Skin epidermis (tissue), 12 donors: ENCODE measurements at regions not wholly inside any gene's neighbourhood (a gene's known extent, or its start where the extent isn't known, plus 50 kb on each side); places are given as distances from the start of the nearest gene placed in this dataset.
A peak's percentile ranks its signal among the peaks of the same experiment; 100 is the strongest.

Experiments
- H3K27ac ChIP-seq, 21 experiments: fragments of 200-600 bp; sonication (generic) in 11 of 21; one replicate each; pipeline ENCODE4 v1.5.0; 2020; ENCODE audit warnings: mild to moderate bottlenecking in 3 of 21, inconsistent platforms in 2 of 21, moderate library complexity in 2 of 21
- H3K4me3 ChIP-seq, 7 experiments: fragments of 200-600 bp; sonication (generic) in 2 of 7; one replicate each; pipeline ENCODE4 v1.5.0; 2020; ENCODE audit warnings: inconsistent platforms in 2 of 7, mild to moderate bottlenecking in 2 of 7, moderate library complexity in 1 of 7

GRCh38 chr16:35734728-35735402, 2275.5 kb downstream of the TP53TG3F start:
- Histone ChIP-seq H3K27ac (peak overlapping the region in 1 of 21 experiments; percentile 26), H3K4me3 (no peak overlapping the region)

- Histone ChIP-seq H3K4me3 (no peak overlapping the region), H3K27ac (peak overlapping the region in 1 of 21 experiments; percentile 26)
Measured at GRCh38 chr16:35735403-35736251, 2276.2 kb downstream of the TP53TG3F start.

DNA sequence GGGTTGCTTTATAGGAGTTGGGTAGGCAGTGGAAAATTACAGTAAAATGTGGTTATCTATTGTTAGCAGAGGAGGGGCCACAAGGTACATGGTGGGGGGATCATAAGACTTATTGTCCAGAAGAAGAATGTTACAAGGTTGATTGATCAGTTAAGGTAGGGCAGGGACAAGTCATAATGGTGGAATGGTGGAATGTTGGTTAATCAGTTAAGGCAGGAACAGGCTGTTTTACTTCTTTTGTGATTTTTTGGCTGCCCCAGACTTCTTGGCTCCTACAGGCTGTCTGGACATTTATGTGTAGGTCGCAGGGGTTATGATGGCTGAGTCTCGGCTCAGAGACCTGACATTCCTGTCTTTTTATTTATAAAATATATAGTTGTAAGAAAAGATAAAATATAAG, 2277.1 kb downstream of the TP53TG3F start:
- no peak overlapping the region for H3K4me3 ChIP-seq

GRCh38 chr16:35737076-35737475, 2277.7 kb downstream of the TP53TG3F start:
- Histone ChIP-seq H3K4me3 (no peak overlapping the region), H3K27ac (no peak overlapping the region)

More for the DNA sequence above, 2277.1 kb downstream of the TP53TG3F start:
- no peak overlapping the region for H3K27ac ChIP-seq

DNA sequence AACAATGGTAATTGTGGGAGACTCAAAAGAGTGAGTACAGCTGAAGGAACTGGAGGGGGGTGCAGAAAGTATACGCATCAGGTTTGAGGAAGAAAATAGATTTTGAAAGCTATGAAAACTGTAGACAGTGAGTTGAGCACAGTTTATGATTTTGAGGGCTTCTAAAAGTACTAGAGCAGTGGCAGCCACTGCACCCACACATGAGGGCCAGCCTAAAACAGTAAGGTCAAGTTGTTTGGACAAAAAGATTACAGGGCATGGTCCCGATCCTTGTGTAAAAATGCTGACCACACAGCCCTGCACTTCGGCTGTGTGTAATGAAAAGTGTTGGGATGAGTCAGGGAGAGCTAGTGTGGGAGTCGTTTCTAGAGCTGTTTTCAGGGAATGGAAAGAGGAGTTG, 2282.1 kb downstream of the TP53TG3F start:
- H3K4me3 ChIP-seq = no peak overlapping the region
- H3K27ac ChIP-seq = no peak overlapping the region

- peak overlapping the region in 1 of 7 experiments; percentile 1 for H3K4me3 ChIP-seq
- peak overlapping the region in 1 of 21 experiments; percentile 91 for H3K27ac ChIP-seq
Measured at GRCh38 chr16:35743101-35743692, 2283.8 kb downstream of the TP53TG3F start.

GRCh38 chr16:35744084-35744483, 2284.7 kb downstream of the TP53TG3F start:
- Histone ChIP-seq H3K27ac (peak overlapping the region in 1 of 21 experiments; percentile 91), H3K4me3 (peak overlapping the region in 1 of 7 experiments; percentile 18)

- Histone ChIP-seq H3K27ac (peak overlapping the region in 2 of 21 experiments; percentile 76 to 91), H3K4me3 (peak overlapping the region in 1 of 7 experiments; percentile 18)
Measured at GRCh38 chr16:35744726-35745125, 2285.3 kb downstream of the TP53TG3F start.

- peak overlapping the region in 2 of 21 experiments; percentile 76 to 91 for H3K27ac ChIP-seq
- H3K4me3 ChIP-seq = no peak overlapping the region
Measured at GRCh38 chr16:35745191-35745590, 2285.8 kb downstream of the TP53TG3F start.

DNA sequence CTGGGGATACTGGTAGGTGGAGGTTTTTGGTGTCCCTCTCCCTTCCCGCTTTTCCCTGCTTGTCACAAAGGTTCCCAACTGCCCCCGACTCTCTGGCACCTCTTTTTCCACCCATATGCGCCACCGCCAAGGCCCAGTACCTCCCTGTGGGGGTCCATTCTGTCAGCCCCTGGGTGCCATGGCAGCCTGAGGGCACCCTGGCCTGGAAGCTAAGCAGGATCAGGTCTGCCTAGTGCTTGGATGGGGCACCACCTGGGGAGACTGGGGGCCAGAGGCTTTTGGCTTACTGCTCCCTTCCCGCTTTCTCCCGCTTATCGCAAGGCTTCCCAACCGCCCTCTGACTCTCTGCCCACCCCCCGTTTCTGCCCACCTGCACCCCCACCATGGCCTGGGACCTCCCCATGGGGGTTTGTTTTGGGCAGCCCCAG, 2286.4 kb downstream of the TP53TG3F start:
- no peak overlapping the region for H3K4me3 ChIP-seq
- peak overlapping the region in 2 of 21 experiments; percentile 76 to 91 for H3K27ac ChIP-seq

GRCh38 chr16:35746281-35746962, 2287.0 kb downstream of the TP53TG3F start:
- H3K4me3 ChIP-seq = peak overlapping the region in 1 of 7 experiments; percentile 32

DNA sequence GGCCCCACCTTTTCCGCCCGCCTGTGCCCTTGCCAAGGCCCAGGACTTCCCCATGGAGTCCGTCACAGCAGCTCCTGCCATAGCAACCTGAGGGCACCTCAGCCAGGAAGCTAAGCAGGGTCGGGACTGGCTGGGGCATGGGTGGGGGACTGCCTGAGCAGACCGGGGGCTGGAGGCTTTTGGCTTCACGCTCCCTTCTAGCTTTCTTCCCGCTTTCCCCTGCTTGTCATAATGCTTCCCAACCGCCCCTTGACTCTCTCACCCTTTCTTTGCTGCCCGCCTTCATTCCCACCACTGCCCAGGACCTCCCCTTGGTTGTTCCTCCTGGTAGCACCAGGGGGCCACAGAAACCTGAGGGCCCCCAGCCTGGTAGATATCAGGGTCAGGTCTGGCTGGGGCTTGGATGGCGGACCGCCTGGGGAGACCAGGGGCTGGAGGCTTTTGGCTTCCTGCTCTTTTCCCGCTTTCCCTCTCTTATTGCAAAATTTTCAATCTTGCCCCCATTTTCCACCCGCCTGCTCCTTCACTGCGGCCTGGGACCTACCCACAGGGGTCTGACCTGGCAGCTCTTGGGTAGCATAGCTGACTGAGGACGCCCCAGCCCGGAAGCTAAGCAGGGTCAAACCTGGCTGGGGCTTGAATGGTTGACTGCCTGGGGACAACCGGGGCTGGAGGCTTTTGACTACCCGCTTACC, 2287.7 kb downstream of the TP53TG3F start:
- Histone ChIP-seq H3K4me3 (peak overlapping the region in 2 of 7 experiments; percentile 4 to 32), H3K27ac (peak overlapping the region in 2 of 21 experiments; percentile 76 to 91)

More at GRCh38 chr16:35746281-35746962, 2287.0 kb downstream of the TP53TG3F start:
- peak overlapping the region in 2 of 21 experiments; percentile 76 to 91 for H3K27ac ChIP-seq

GRCh38 chr16:35747658-35748455, 2288.4 kb downstream of the TP53TG3F start:
- Histone ChIP-seq H3K27ac (peak overlapping the region in 2 of 21 experiments; percentile 76 to 91), H3K4me3 (peak overlapping the region in 2 of 7 experiments; percentile 4 to 32)

GRCh38 chr16:35748621-35749252, 2289.3 kb downstream of the TP53TG3F start:
- peak overlapping the region in 2 of 21 experiments; percentile 76 to 91 for H3K27ac ChIP-seq
- H3K4me3 ChIP-seq = peak overlapping the region in 2 of 7 experiments; percentile 14 to 32

- H3K27ac ChIP-seq = peak overlapping the region in 2 of 21 experiments; percentile 76 to 91
- peak overlapping the region in 2 of 7 experiments; percentile 14 to 32 for H3K4me3 ChIP-seq
Measured at GRCh38 chr16:35749253-35750141, 2290.1 kb downstream of the TP53TG3F start.

- H3K27ac ChIP-seq = peak overlapping the region in 2 of 21 experiments; percentile 76 to 91
- H3K4me3 ChIP-seq = peak overlapping the region in 1 of 7 experiments; percentile 32
Measured at GRCh38 chr16:35750157-35750689, 2290.8 kb downstream of the TP53TG3F start.
